Activated naive CD4-positive, alpha-beta T cell treated with anti-CD3 and anti-CD28 coated beads for 36 hours (primary cell): ENCODE measurements at regions not wholly inside any gene's neighbourhood (a gene's known extent, or its start where the extent isn't known, plus 50 kb on each side); places are given as distances from the start of the nearest gene placed in this dataset.

Experiments
- CTCF ChIA-PET: fragments of 350-600 bp; sonication (Branson Sonifier 250); formaldehyde crosslinking; loops from one replicate; lab custom pipeline; 2021; ENCODE audit warnings: antibody characterized with exemption; lab: Charles Lee
- DNase-seq: peaks from one replicate; pipeline ENCODE4 v3.0.0-alpha.2; 2020
- H3K27ac Mint-ChIP-seq: one replicate; pipeline ENCODE4 v1.8.0; 2021; ENCODE audit warnings: mild to moderate bottlenecking, mixed read lengths
- H3K27me3 Mint-ChIP-seq: one replicate; pipeline ENCODE4 v1.8.0; 2021; ENCODE audit warnings: low read depth, mixed read lengths
- H3K36me3 Mint-ChIP-seq: one replicate; pipeline ENCODE4 v1.8.0; 2021; ENCODE audit warnings: low read depth, mixed read lengths
- H3K4me1 Mint-ChIP-seq: one replicate; pipeline ENCODE4 v1.8.0; 2021; ENCODE audit warnings: low read depth, mixed read lengths
- H3K4me3 Mint-ChIP-seq: one replicate; pipeline ENCODE4 v1.8.0; 2021; ENCODE audit warnings: mild to moderate bottlenecking, moderate library complexity, mixed read lengths
- H3K9me3 Mint-ChIP-seq: one replicate; pipeline ENCODE4 v1.8.0; 2021; ENCODE audit warnings: mixed read lengths
- intact Hi-C: fragments of 100-400 bp; cut with micrococcal nuclease; formaldehyde crosslinking; loops from one replicate; pipeline ENCODE4 v1.15.1; 2023

DNA sequence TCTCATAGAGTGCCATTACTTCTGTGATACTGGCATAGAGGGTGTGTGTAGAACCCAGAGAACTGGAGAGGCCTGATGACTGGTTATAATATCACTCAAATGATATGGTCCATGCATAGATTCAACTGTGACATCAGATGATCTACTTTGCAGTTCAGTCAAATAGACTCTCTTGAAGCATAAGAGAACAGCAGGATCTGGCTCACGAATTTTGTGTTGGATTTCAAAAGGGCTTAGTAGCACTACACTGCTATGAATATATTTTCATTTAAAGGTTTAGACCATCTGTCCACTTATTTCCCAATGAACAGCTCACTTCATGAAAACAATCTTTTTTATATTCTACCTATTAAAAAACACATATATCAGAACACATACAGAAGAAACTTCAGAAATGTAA is 119.7 kb downstream of the KIF2B start:
- Mint-ChIP-seq H3K4me3 (no peak overlapping the region), H3K9me3 (peaks cover 1% of the 10 kb centered on the region), H3K27me3 (no peaks in the 10 kb centered on the region), H3K36me3 (no peaks in the 10 kb centered on the region), H3K27ac (no peak overlapping the region), H3K4me1 (no peaks in the 10 kb centered on the region)
- intact Hi-C loops = no loop called here
- CTCF ChIA-PET = no interaction called here
- no peak for DNase-seq

DNA sequence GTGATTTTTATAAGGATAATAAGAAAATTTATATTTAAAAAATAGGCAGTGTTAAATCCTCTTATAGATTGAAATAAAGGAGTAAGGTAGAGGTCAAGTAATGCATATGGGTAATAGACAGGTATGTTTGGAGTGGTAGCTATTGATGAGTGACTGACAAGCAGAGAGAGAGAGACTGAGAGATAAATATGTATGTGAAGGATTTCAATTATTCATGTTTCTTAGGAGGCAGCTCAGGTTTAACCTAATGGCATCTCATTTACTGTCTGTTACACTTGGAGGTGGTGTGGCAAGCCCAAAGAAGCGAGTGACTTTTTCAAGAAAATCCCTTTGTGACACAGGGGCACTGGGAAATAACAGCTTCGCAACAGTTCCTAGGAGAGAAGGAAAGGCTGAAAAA is 120.2 kb downstream of the KIF2B start:
- H3K36me3 Mint-ChIP-seq = no peaks in the 10 kb centered on the region
- no peaks in the 10 kb centered on the region for H3K4me1 Mint-ChIP-seq
- CTCF ChIA-PET = no interaction called here
- peaks cover 1% of the 10 kb centered on the region for H3K9me3 Mint-ChIP-seq
- H3K4me3 Mint-ChIP-seq = no peak overlapping the region
- H3K27ac Mint-ChIP-seq = no peak overlapping the region
- intact Hi-C loops = no loop called here
- no peaks in the 10 kb centered on the region for H3K27me3 Mint-ChIP-seq
- DNase-seq = no peak

DNA sequence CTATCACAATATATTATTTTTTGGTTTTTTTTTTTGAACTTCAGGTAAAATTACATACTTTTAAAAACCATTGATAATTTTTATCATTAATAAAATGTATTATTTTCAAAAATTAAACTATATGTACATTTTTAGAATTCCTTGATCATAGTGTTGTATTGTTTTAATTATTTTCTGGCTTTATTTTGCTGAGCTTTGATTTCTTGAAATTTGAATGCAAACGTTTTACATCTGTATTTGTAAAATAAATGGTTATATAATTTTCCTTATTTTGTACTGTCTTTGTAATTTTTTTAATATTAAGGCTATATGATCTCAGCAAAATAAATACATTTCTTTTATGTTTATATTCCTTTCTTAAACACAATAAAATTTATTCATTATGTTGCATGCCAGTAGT is 125.6 kb downstream of the KIF2B start:
- H3K36me3 Mint-ChIP-seq = no peaks in the 10 kb centered on the region
- H3K4me1 Mint-ChIP-seq = no peaks in the 10 kb centered on the region
- no peak for DNase-seq
- intact Hi-C loops = no loop called here
- CTCF ChIA-PET = interaction anchor here (0.7 kb wide), 1 partner anchor 1413 kb away, joined by 3 read pairs; no protein-coding TSS in a partner anchor
- H3K27ac Mint-ChIP-seq = no peak overlapping the region
- peaks cover 21% of the 10 kb centered on the region for H3K9me3 Mint-ChIP-seq
- H3K27me3 Mint-ChIP-seq = no peaks in the 10 kb centered on the region
- H3K4me3 Mint-ChIP-seq = no peak overlapping the region

DNA sequence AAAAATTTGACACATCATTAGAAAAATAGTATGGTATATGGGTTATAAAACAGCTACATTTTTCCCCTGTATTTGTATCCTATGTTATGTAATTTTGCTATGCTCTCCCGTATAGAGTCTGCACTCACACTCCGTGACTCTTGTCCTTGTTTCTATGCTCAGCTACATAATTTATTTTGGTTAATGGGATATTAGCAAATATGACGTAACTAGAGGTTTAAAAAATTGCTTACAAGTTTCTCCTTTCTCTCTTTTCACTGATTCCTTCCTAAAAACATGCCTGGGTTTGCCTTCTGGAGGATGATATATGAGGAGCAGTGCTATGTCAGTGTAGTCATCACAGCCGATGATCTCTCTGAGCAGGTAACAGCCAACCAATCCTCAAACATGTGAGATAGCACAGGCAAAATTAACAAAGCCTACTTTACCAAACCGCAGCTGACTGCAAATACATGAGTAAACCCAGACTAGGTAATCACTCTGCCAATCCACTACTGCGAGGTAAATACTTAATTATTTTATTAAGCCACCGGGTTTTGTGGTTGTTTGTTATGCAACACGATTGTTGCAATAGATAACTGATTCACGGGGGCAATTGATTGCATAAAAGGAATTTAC is 126.9 kb downstream of the KIF2B start:
- Mint-ChIP-seq H3K27me3 (no peaks in the 10 kb centered on the region), H3K4me3 (no peak overlapping the region), H3K4me1 (no peaks in the 10 kb centered on the region), H3K27ac (no peak overlapping the region), H3K9me3 (peaks cover 33% of the 10 kb centered on the region), H3K36me3 (no peaks in the 10 kb centered on the region)
- intact Hi-C loops = no loop called here
- CTCF ChIA-PET = no interaction called here
- DNase-seq = no peak

DNA sequence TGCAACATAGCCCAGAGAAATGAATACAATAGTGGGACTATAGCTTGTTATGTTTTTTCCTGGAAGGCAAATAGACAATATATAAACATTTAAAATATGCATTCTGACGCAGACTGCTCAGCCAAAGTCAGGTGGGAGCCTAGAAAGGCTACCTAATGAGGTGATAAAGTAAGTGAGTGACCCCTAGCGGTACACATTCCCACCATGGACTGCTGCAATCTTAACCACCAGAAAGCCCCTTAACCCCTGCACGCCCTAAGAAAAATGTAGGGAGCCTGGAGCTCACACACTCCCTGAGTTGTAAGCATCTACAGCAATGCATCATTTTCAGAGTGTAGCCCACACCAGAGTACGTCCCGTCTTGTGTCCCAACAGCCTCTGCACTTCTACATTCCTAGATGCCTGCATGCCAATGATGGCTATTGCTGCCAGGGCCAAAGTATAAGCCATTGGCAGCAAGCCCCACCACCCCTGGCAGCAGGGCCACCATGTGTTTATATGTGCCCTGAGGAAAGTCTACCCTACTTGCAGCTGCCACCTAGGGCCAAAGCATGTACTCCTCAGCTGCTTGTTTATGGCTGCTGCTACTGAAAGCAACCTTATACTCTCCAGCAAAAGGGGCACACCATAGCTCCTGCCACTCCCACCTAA is 127.6 kb downstream of the KIF2B start:
- intact Hi-C loops = no loop called here
- Mint-ChIP-seq H3K36me3 (peaks cover under 1% of the 10 kb centered on the region), H3K27ac (no peak overlapping the region), H3K4me3 (no peak overlapping the region), H3K9me3 (peaks cover 39% of the 10 kb centered on the region), H3K27me3 (no peaks in the 10 kb centered on the region), H3K4me1 (no peaks in the 10 kb centered on the region)
- CTCF ChIA-PET = no interaction called here
- DNase-seq = no peak

DNA sequence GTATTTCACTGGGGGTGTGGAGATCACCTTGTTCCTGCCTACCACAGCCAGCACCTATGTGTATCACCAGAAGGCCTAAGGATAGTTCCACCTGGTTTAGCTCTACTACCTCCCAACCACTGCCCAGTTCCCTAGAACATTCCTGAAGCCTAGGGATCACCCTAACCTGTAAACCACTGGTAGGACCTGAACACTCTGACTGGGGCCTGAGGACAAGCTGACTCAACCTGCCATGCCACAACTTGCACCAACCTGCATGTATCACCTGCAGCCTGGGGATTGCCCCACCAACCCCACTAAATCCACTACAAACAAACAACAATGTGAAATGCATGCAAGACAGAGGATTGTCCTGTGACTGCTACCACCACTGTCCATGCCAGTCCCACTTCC is 128.1 kb downstream of the KIF2B start:
- Mint-ChIP-seq H3K27me3 (no peaks in the 10 kb centered on the region), H3K9me3 (peaks cover 44% of the 10 kb centered on the region), H3K27ac (no peak overlapping the region), H3K36me3 (peaks cover 3% of the 10 kb centered on the region), H3K4me1 (no peaks in the 10 kb centered on the region), H3K4me3 (no peak overlapping the region)
- no peak for DNase-seq
- CTCF ChIA-PET = no interaction called here
- intact Hi-C loops = no loop called here

DNA sequence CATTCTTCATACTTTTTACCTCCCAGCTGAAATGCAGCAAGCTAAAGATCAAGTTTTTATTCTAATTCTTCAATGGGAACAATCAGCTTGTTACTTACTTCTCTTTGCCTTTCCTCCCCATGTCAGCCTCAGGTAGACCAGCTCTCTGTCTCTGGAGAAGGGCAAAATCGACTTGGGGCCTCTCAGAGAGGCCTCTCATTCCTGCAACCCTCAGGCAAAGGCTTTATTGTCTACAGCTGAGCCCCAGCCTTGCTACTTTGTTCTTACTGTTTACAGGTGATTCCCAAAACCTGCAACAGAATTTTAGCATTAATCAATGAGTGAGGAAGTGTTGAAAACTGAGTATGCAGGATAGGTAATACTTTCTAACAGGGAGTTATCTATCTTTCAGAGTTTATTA is 148.6 kb downstream of the KIF2B start:
- Mint-ChIP-seq H3K4me3 (no peak overlapping the region), H3K4me1 (no peaks in the 10 kb centered on the region), H3K27me3 (no peaks in the 10 kb centered on the region), H3K9me3 (peaks cover 2% of the 10 kb centered on the region), H3K36me3 (no peaks in the 10 kb centered on the region), H3K27ac (no peak overlapping the region)
- intact Hi-C loops = no loop called here
- no peak for DNase-seq
- CTCF ChIA-PET = no interaction called here

DNA sequence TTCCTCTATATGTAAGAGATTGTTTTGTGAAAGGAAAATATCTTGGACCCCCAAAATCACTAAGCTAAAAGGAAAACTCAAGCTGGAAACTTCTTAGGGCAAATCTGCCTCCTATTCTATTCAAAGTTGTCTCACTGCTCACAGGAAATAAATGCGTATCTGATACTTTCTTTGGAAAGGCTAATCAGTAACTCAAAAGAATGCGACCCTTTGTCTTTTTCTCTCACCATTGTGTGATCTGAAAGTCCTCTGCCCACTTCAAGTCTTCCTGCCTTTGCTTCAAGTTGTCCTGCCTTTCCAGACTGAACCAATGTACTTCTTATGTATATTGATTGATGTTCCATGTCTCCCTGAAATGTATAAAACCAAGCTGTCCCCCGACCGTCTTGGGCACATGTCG is 157.3 kb downstream of the KIF2B start:
- Mint-ChIP-seq H3K27ac (no peak overlapping the region), H3K9me3 (peaks cover 6% of the 10 kb centered on the region), H3K4me1 (no peaks in the 10 kb centered on the region), H3K27me3 (no peaks in the 10 kb centered on the region), H3K4me3 (no peak overlapping the region), H3K36me3 (no peaks in the 10 kb centered on the region)
- intact Hi-C loops = no loop called here
- CTCF ChIA-PET = no interaction called here
- no peak for DNase-seq

DNA sequence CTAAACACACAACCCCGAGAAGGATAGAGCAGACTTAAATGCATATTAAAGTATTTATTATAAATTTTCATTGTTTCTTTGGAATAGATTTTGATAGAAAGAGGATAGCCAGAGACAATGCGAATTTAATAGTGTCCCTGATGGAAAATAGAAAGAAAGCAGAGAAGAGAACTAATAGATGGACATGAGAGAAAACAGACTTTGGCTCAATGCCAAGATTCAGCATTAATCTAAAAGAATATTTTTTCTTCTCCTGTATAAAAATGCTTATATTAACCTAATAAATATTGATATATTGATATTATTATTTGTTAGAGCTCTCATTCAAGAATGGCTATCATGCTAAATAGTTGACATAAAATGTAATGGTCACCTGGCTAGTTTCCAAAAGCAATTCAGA is 173.4 kb downstream of the KIF2B start:
- Mint-ChIP-seq H3K9me3 (peaks cover 2% of the 10 kb centered on the region), H3K27ac (no peak overlapping the region), H3K4me1 (no peaks in the 10 kb centered on the region), H3K4me3 (no peak overlapping the region), H3K27me3 (no peaks in the 10 kb centered on the region), H3K36me3 (no peaks in the 10 kb centered on the region)
- intact Hi-C loops = no loop called here
- no peak for DNase-seq
- CTCF ChIA-PET = no interaction called here

DNA sequence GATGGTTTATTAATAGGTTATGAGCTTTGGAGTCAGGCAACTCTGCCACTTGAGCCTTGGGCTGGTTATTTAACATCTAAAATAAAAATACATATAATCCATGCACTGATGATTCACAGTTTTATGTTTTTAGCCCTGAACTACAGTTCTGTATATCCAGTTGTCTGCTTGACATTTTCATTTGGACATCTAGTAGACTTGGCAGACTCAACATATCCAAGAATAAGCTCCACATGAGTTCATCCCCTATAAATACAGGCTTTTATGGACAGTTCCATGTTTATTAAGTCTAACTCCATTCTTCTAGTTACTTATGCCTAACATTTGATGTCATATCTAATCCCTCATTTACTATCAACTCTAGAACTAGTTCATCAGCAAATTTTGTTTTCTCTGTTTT is 174.2 kb downstream of the KIF2B start:
- DNase-seq = no peak
- H3K27ac Mint-ChIP-seq = no peak overlapping the region
- H3K36me3 Mint-ChIP-seq = no peaks in the 10 kb centered on the region
- CTCF ChIA-PET = no interaction called here
- H3K9me3 Mint-ChIP-seq = peaks cover 6% of the 10 kb centered on the region
- H3K4me1 Mint-ChIP-seq = no peaks in the 10 kb centered on the region
- no peaks in the 10 kb centered on the region for H3K27me3 Mint-ChIP-seq
- no peak overlapping the region for H3K4me3 Mint-ChIP-seq
- intact Hi-C loops = no loop called here

DNA sequence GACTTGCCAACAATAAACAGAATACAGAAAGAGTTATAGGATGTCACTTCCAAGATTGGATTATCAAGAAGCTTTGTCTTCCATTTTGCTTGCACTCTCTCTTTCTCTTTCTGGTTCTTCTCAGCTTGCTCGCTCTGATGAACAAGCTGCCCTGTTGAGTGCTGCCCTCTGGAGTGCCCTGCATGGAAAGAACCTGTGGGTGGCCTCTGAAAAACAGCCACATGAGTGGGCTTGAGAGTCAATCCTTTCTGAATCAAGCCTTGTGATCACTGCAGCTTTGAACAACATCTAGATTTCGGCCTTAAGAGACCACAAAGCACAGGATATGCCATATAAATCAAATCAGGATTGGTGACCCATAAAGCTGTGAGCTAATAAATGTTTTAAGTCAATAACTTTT is 185.1 kb downstream of the KIF2B start:
- Mint-ChIP-seq H3K36me3 (no peaks in the 10 kb centered on the region), H3K27me3 (no peaks in the 10 kb centered on the region), H3K27ac (no peak overlapping the region), H3K4me3 (no peak overlapping the region), H3K4me1 (no peaks in the 10 kb centered on the region), H3K9me3 (peaks cover 7% of the 10 kb centered on the region)
- DNase-seq = no peak
- CTCF ChIA-PET = no interaction called here
- intact Hi-C loops = no loop called here

DNA sequence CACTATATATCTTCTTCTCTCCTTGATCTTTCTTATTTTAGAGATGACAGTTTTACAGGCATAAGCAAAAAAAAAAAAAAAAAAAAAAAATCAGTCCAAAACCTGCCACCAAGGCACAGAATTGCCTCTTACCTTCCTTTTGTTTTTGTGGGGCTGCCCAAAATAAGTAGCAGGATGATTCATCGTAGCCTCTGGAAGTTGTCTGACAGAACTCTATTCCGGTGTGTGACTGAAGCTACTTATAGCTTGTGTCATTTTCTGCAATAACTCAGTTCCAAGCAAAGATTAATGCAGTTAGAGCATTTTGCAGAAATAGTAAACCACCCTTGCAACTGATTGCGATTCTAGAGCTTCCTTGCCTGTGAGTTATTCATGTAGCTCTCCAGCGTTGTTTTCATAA is 186.8 kb downstream of the KIF2B start:
- Mint-ChIP-seq H3K36me3 (no peaks in the 10 kb centered on the region), H3K27ac (no peak overlapping the region), H3K27me3 (no peaks in the 10 kb centered on the region), H3K4me3 (no peak overlapping the region), H3K9me3 (peaks cover 8% of the 10 kb centered on the region), H3K4me1 (no peaks in the 10 kb centered on the region)
- CTCF ChIA-PET = no interaction called here
- no peak for DNase-seq
- intact Hi-C loops = no loop called here

DNA sequence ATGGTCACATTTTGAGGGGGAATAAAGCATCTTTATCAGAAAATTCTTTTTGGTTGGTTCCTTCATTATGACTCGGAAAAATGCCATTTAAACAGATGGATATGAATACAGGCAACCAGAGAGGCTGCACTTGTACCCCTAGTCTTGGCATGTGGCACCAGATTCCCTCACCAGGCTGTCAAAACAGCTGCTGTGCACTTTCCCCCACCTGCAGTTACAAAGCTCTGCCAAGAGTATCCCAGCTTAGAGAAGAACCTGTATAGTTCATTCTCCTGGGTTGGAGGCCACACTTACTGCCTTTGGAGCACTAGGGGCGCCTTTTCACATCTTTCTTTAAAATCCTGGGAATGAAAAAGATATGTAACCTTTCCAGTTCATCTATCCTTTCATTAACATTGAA is 190.3 kb downstream of the KIF2B start:
- intact Hi-C loops = no loop called here
- CTCF ChIA-PET = no interaction called here
- no peak overlapping the region for H3K27ac Mint-ChIP-seq
- DNase-seq = no peak
- no peaks in the 10 kb centered on the region for H3K36me3 Mint-ChIP-seq
- H3K4me1 Mint-ChIP-seq = no peaks in the 10 kb centered on the region
- H3K4me3 Mint-ChIP-seq = no peak overlapping the region
- H3K9me3 Mint-ChIP-seq = peaks cover 6% of the 10 kb centered on the region
- H3K27me3 Mint-ChIP-seq = no peaks in the 10 kb centered on the region
